DMS53 treated with DMSO at 0.1 percent for 48 hours (cell line): ENCODE measurements at regions not wholly inside any gene's neighbourhood (a gene's known extent, or its start where the extent isn't known, plus 50 kb on each side); places are given as distances from the start of the nearest gene placed in this dataset.
"Not testable (repeated sequence)": the region's sequence is repeated elsewhere in the genome, so short reads cannot be mapped to it uniquely, and the experiment has no call there.

Experiments
- DNase-seq: peaks from one replicate; lab custom pipeline; 2025; ENCODE audit not compliant: unreplicated experiment; lab: John Stamatoyannopoulos, UW

DNA sequence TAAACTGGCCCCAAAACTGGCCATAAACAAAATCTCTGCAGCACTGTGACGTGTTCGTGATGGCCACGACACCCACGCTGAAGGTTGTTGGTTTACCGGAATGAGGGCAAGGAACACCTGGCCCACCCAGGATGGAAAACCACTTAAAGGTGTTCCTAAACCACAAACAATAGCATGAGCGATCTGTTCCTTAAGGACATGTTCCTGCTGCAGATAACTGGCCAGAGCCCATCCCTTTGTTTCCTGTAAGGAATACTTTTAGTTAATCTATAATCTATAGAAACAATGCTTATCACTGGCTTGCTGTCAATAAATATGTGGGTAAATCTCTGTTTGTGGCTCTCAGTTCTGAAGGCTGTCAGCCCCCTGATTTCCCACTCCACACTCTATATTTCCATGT is 305.2 kb upstream of the RPS23 start:
- DNase-seq, result not testable (repeated sequence)

DNA sequence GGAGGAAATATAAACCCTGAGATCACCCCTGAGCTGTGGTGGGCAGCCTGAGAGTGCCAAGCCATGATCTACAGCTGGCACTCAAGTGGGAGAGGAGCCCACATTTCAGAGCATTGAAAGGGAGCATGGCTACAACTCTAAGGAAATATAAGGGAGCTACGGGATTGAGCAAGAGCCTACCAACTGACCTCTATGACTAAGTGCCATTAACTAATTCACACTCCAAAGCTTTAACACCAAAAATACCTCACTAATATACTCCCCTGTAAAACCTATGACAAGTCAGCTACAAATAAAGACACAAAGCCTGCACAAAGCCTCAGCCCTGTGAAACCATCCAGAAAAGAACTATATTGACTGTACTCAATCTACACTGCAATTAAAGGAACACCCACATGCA is 286.8 kb upstream of the RPS23 start:
- no peak for DNase-seq

DNA sequence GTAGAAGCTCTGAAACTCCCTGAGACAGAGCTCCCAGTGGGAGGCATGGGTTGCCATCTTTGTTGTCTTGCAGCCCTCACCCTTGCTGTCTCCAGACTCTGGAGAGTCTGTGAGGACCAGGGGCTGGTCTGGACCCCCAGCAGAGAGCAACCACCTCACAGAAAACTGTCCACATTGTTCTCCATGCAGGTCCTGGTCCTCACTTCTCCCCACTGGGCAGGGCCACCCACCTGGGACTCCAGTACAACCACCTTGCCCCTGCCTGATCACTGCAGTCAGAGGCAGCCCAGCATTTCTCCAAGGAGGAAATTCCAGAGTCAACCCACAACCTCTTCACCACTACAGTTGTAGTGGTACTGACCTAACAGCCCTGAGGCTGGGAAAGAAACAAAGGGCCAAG is 285.6 kb upstream of the RPS23 start:
- no peak for DNase-seq

DNA sequence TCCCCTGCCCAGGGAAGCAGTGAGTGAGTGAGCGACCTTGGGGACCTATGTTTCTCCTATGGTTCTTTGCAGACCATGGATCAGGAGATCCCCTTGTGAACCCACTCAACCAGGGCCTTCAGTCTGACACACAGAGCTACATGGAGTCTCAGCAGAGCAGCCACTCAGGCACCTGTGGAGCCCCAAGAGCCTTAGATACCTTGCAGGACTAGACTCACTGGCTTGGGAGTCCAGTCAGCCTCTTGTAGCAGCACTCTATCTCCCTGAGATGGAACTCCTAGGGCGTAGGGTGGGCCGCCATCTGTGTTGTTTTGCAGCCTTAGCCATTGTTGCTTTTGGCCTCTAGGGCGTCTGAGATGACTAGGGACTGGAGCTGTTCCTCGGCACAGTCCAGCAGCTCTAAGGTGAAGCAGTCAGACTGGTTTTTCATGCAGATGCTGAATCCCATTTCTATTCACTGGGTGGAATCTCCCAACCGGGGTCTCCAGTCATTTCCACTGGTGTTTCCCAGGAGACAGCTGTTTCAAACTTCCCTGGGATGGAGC is 284.6 kb upstream of the RPS23 start:
- no peak for DNase-seq

DNA sequence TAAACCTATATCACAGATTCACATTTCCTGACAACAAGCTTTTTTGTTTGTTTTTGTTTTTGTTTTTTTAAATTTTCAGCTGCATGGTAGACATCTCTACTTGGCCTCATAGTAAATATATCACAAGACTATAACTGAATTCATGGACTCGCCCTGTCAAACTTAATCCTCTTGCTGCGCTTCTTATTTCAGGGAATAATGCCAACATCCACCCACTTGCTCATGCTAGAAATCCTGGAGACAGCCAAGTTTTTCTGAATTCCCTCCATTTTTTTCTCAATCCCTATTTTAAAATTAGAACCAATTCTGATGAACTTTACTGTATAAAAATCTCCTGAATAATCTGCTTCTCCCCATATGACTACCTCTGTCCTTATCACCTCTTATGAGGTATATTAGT is 283.6 kb upstream of the RPS23 start:
- no peak for DNase-seq

DNA sequence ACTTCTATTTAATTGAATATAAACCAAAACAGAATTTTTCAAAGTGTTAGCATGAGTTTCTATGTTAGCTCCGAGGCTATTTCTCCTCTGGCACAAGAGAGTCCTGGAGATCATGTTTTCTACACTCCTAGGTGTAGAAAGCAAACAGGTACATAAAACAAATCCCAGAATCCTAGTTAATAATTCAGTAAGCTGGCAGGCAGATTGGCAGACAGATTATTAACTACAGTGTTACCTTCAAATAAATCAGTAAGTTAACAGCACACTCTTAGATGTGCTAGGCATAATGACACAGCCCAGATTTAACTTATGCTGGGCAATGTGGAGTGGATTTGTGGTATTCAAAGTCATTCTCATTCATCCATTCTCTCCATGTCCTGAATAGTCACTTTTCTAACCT is 282.8 kb upstream of the RPS23 start:
- no peak for DNase-seq

DNA sequence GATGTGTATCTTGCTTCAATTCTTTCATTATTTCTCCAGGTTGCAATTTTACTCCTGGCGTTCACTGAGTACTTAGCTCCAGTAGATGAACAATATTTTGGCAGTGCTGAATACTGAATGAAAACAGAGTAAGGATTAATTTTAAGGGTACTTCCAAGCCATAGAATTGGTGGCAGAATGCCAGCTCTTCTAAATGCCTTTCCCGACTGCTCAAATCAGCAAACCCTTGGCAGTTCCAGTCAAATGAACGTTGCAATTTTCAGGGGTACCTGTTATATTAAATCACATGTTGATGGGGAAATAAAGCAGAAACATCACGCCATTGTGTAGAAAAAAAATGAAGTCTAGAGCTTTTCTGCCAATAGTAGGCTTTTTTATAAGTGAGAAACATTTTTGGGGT is 282.4 kb upstream of the RPS23 start:
- no peak for DNase-seq

DNA sequence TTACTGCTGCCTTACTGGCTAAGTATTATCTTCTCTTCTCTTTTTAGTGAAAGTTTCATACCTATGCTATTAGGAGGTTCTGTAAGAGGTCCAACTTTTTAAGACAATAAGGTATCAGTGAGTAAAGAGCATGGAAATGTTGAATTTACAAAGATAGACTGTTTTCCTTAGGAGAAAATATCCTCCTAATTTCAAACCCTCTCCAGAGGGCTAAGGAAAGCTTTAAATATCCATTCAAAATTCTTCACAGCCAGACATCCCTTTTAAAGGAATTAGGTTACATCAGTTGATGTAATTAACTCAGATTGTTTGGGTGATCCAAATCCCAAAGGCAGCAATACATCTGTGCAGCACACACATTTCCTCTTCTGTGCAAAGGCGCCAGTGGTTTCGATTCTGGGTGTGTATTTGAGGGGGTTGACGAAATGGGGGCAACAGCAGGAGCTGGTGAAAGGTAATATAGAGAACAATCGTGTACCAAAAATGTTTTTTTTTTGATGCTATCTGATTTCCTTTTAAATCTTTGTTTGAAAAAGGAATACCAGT is 273.8 kb upstream of the RPS23 start:
- DNase-seq, result no peak

DNA sequence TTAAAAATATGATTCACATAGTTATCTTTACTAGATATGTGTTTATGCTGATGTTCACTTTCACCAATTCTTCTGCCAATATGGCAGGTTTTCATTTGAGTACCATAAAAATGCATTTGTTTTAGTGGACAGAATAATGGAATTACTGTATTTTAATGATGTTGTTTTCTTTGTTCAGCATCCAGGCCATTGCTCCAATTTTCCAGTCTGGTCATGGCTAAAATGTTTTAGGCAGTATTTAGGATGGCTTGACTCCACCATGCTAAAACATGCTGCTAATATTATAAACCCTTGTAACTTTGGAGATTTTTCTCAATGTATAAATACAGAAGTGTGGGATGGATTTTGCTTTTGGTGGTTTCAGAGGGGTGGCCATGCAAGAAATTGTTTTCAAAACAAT is 273.0 kb upstream of the RPS23 start:
- no peak for DNase-seq

DNA sequence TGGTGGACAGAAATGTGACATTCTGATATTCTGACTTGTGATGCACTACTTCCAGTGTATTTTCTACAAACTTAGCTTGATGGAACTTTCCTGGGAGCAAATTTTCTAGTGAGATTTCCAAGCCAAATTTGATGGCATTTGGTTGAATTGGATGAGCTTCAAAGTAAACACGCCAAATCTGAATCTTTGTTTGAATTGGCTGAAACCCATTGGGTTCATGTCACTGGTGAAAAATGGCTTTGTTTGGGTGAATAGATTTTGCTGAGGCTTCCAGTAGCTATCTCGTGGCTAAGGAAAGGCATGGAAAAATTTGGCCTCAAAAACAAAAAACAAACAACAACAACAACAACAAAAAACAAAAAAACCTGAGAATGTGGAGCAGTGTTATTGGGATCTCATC is 271.1 kb upstream of the RPS23 start:
- DNase-seq, result no peak

DNA sequence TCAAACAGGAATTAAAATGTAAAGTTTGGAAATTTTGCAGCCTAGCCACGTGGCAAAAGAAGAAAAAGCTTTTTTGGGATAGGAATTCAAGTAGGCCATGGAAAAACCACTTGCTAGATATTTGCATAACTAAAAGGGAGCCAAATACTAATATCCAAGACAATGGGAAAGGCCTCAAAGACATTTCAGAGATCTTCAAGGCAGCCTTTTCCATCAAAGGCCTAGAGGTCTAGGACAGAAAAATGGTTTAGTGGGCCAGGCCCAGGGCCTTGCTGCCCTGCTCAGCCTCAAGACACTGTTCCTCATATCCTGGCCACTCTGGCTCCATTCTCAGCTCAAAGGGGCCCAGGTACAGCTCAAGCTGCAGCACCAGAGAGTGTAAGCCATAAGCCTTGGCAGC is 265.9 kb upstream of the RPS23 start:
- DNase-seq, result no peak

DNA sequence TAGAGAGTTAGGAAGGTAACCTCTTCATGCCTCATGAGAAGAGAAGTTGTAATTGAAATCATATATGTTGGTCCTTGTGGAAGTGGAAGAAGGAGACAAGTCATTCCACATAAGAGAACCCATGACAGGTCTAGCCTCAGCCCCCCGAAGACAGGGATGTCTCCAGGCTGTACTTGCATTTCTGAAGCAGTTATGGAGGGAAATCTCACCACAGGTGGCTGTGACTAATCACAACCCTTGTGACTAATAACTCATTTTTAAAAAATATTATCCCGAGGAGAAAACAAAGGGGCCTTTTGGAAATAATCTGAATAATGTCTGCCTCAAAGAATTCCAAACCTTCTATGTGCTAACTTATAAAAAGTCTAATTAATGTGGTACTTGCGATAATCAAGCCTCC is 262.1 kb upstream of the RPS23 start:
- no peak for DNase-seq

DNA sequence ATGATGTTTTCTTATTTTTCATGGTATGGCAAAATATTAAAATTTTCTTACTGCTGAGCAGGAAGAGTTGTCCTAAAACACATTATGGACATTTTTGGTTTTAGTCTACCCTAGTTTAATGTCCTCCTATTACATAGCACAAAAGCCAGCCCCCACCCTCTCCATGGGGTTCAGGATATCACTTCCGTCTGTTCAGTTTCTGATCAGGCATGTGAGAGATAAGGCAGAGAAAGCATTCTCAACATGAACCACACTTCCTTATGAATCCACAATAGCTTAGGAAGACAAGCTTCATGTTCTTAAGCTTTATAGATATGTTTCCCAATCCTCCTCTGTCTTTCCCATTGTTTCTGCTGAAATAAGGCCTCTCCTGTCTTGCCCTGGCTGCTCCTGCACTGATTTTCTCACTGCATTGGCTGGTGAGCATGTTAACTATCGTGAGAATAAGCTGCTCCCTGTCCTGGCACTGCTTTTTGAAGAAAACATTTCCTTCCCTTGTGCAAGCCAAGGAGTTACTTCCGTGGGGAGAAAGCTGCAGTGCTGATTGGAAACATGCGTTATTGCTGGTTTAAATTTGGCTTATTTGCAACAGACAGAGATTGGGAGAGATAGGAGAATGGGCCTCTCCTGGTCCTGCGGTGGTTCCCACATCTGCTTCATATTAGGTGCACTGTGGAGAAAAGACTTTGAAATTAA is 260.3 kb upstream of the RPS23 start:
- DNase-seq, result no peak

DNA sequence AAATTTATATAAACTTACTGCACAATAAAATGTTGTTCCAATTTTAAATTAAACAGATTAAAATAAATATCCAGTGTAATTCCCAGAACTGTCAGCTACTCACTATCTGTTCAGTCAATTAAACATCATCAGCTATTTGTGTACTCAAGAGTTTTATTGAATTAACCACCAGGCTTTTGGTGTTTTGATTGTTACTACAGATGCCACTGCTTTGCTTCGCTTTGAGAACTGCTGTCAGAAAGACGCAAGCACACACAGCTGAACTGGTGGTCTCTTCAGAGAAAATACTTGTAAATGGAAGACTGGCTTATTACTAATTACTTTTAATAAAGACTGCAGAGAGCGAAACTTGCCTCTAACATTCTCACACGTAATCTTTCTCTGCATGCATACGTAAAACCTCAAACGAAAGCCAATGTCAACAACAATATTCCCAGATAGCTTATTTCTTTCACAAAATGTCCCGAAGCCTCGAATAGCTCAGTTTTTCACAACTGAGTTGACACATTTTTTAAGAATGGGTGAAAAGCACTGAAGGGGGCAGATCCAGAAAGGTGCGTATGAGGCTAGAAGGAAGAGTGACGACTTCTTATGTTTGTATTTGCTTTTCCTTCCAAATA is 259.6 kb upstream of the RPS23 start:
- no peak for DNase-seq

DNA sequence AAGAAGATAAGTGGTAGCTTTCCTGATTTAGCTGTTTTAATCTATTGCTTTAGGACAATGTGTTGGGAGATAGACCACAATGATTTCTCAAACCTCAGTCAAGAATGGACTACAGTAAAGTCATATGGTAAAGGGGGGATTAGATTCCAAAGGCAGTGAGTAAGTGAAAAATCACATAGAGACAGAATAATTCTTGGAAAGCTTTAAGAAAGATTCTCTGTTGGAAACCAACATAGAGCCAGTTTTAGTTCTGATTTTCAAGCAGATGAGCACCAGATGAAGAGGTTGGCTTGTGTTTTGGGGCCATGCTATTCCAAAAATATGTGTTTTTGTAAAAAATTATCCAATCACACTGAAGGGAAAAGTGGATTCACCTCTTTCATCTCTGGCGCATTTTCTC is 256.8 kb upstream of the RPS23 start:
- no peak for DNase-seq

DNA sequence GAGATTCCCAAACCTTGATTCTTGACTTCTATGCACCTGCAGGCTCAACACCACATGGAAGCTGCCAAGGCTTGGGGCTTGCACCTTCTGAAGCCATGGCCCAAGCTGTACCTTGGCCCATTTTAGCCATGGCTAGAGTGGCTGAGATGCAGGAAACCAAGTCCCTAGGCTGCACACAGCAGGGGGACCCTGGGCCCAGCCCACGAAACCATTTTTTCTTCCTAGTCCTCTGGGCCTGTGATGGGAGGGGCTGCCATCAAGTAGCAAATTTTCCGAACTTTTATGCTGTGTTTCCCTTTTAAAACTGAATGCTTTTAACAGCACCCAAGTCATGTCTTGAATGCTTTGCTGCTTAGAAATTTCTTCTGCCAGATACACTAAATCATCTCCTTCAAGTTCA is 253.9 kb upstream of the RPS23 start:
- DNase-seq, result not testable (repeated sequence)

DNA sequence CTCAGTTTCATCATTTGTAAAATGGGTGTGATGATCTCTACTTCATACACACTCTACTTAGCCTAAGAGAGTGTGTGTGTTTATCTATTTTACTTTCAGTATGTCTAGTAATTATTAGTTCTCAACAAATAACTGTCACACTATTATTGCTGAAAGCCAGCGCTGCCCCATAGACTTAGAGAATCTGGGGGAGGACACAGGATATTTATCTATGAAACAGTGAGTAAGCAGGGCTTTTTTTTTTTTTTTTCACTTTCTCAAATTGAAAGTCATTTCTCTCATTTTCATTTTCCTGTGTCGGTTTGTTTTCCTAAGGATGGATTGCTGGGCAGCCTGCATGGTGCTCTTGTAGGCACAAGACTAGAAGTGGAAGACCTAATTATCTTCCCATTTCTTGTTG is 248.4 kb upstream of the RPS23 start:
- DNase-seq, result no peak

DNA sequence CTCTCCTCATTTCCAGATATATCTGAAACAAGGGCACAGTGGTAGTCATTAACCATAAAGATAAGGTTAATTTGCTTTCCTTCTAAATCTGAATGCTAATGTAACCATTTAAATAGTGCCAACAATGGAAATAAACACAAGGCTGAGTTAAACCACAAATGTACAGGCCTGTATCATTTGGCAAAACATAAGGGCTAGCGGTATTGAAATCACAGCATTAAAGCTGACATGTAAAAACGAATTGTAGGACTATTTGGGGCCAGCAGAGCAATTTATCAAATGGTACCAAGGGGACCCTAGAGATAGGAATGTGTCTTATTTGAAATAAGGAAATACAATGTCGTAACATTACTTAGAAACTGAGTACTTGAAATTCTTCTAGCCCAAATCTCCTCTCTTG is 247.5 kb upstream of the RPS23 start:
- DNase-seq, result no peak

DNA sequence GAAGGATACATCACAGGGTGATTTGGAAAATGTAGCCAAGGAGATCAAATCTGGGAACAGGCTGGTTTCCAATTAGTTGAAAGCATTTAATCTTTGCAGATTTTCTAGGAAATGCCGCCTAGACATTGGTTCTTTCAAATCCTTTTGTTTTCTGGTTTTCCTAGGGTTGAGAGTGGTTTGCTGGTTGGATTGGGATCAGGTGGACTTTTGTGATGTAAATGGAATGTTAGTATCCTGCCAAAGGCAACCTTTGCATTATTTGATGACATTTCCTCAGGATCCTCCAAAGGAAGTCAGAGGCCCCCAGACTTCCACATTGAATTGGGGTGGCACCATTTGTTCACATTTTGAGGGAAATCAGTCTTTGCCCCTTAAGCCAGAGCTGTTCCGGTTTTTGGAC is 245.5 kb upstream of the RPS23 start:
- DNase-seq, result no peak

DNA sequence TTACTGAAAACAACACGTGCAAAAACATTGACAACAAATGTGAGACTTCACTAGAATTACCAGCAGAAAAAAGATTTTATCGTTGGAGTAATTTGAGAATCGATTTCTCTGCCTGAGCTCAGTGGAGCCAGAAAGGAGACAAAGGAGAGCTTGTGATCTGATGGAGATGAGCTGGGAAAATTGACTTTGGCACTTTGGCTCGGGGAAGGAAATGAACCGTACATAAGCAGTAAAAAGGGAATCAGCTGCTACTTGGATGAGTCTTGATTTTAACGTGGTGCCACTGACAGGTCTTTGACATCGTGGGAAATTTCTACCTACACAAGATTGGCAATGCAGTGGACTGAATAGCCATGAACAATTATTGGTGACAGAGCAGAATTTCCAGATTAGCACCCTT is 244.7 kb upstream of the RPS23 start:
- DNase-seq, result no peak

DNA sequence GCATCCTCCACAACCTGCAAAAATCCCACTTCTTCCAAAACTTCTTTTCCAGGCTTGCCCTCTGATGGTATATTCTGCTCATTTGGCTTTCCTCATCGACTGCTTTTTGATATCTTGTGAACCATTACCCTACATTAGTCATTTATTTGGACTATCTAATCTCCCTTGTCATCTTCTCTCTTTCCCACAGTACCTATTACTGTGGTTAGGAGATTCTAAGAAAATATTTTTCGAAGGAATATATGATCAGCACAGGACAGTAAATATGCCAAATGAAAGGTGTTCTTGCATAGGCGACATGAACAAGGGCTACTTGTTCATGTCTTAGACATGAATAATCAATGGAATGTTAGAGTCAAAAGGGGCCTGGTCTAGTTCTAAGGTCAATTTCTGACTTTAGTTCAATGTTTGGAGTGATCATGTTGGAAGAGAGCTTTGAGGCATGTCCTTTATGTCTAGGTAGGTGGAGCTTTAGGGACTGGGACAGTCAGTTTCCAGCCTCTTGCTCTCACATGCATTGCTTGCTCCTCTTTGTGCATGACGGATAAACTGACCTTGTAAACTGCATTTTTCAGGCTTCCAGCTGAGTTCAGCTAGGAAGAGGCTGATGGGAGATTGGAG is 243.4 kb upstream of the RPS23 start:
- no peak for DNase-seq

DNA sequence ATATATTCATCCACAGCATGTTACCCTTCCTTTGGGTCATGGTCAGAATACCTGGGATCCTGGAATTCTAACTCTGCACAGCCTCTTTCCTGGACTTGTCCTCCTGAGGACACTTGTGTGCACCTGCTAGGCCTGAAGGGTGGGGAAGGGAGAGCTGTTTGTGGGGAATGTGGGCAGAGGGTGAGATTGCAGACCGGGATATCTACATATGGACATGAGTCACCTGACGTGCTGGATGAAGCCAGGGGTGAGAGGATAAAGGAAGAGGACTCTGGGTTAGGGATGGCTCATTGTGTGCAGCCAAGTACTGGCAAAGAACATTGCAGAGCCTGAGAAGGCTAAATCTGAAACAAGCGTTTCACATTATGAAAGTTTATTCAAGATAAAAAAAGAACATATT is 241.4 kb upstream of the RPS23 start:
- DNase-seq, result no peak
